Head of caudate nucleus (tissue), 42 donors: ENCODE measurements at regions not wholly inside any gene's neighbourhood (a gene's known extent, or its start where the extent isn't known, plus 50 kb on each side); places are given as distances from the start of the nearest gene placed in this dataset.

Experiments
- DNase-seq, 42 donors: peaks; one replicate each; pipeline versions ENCODE4 v3.0.0 to v3.0.0-alpha.2; 2020 to 2021; ENCODE audit warnings: mixed read lengths in 7 of 42
- intact Hi-C: fragments of 100-400 bp; cut with DNase I; formaldehyde crosslinking; loops from one replicate; pipeline ENCODE4 v1.15.0; 2022

DNA sequence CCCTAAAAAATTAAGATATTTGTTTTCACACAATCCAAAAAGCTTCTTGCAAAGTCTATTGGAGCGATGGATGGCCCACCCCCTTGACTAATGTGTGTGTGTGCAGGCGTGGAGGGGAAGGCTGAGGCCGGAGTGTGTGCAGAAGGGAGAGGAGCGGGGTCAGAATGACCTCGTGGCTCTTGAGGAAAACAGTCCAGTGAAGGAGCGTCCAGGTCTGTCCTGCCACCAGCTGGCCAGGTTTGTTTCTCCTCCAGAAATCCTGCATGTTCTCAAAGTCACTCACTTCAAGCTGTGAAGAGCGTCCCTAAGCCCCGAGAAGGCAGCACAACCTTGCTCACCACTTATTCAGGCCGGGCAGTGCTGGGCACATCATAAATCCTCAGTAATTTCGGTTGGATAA is 69.5 kb upstream of the SSX2IP start:
- no peak for DNase-seq
- intact Hi-C loops, result loop anchor here (10.0 kb wide), 4 partner anchors 135 to 825 kb away; partner anchors contain the start of genes GNG5 and SPATA1

- DNase-seq, result peak in 35 of 42 donors; percentile 18 to 78 (median 51)
- intact Hi-C loops, result loop anchor here (10.0 kb wide), 3 partner anchors 134 to 824 kb away; partner anchors contain the start of genes GNG5 and SPATA1
These were observed 68.8 kb upstream of the SSX2IP start for GRCh38 chr1:84758968-84759491.

- DNase-seq, result no peak
- intact Hi-C loops, result loop anchor here (10.0 kb wide), 3 partner anchors 134 to 824 kb away; partner anchors contain the start of genes GNG5 and SPATA1
These were observed 68.2 kb upstream of the SSX2IP start for GRCh38 chr1:84758476-84758875.

GRCh38 chr1:84757301-84757700 is 67.0 kb upstream of the SSX2IP start:
- no peak for DNase-seq
- intact Hi-C loops, result loop anchor here (10.0 kb wide), 3 partner anchors 132 to 822 kb away; partner anchors contain the start of genes GNG5 and SPATA1

GRCh38 chr1:84756455-84757082 is 66.3 kb upstream of the SSX2IP start:
- DNase-seq, result no peak
- intact Hi-C loops, result loop anchor here (10.0 kb wide), 3 partner anchors 132 to 822 kb away; partner anchors contain the start of genes GNG5 and SPATA1

DNA sequence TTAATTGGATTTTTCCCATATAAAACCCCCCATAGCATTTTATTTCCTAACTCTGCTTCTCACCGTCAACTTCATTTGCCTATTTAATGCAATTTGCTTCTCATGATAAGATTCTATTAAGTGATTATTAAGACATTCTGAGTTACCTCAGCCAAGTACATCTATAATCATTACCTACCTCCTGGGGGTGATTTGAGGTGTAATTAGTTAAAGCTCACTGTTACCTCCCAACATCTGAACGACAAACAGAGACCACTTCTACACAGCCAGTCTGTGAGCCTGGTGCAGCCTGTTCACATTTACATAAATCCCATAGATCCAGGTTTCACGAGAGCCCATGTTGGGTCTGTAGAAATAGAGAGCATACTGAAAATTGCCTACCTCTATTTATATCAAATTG is 65.7 kb upstream of the SSX2IP start:
- intact Hi-C loops, result loop anchor here (10.0 kb wide), 3 partner anchors 131 to 821 kb away; partner anchors contain the start of genes GNG5 and SPATA1

GRCh38 chr1:84755216-84755615 is 65.0 kb upstream of the SSX2IP start:
- peak in 2 of 42 donors; percentile 27 to 38 for DNase-seq
- intact Hi-C loops, result loop anchor here (10.0 kb wide), 3 partner anchors 130 to 820 kb away; partner anchors contain the start of genes GNG5 and SPATA1

More for the DNA sequence above, 65.7 kb upstream of the SSX2IP start:
- peak in 2 of 42 donors; percentile 19 to 25 for DNase-seq

- peak in 1 of 42 donors; percentile 42 for DNase-seq
- intact Hi-C loops, result loop anchor here (5.0 to 10.0 kb wide), 5 partner anchors 130 to 820 kb away; partner anchors contain the start of genes GNG5, PRKACB and SPATA1
These were observed 64.1 kb upstream of the SSX2IP start for GRCh38 chr1:84754386-84754703.

DNA sequence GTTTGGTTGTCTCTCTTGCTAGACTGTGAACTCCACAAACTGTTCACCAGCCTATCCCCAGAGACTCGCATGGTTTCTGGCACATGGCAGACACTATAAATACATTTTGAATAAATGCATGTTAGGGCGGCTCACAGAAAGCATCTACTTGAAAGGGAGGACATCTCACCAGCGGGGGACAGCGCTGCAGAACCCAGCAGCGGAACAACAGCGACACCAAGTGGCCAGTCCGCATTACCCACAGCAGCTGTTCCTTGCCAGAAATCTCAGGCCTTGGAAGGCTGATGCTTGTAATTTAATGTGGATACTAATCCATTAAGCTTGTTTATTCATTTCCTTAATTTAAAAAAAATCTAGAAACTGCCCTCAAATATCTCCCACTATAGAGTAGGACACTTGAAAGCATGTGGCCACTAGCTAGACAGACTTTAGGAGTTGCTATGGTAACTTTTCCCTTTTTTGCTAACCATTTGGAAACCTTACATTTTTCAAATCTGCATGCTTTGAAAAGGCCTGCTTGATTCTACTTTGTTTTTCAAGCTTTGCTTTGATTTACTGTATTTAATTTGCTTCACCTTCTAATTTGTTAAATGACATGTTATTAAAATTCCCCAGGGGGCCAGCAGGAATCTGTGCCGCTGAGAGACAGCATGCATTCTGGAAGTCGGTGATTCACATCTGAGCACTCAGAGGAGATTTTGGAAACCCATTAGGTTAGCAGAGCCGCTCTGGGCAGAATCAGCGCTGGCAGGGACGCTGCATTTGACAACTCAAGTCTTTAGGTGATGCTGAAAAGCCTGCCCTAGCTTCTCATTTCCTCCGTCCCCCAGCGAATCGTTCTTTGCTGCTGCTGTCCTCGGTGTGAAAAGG is 63.5 kb upstream of the SSX2IP start:
- intact Hi-C loops, result loop anchor here (5.0 to 10.0 kb wide), 5 partner anchors 129 to 819 kb away; partner anchors contain the start of genes GNG5, PRKACB and SPATA1

DNA sequence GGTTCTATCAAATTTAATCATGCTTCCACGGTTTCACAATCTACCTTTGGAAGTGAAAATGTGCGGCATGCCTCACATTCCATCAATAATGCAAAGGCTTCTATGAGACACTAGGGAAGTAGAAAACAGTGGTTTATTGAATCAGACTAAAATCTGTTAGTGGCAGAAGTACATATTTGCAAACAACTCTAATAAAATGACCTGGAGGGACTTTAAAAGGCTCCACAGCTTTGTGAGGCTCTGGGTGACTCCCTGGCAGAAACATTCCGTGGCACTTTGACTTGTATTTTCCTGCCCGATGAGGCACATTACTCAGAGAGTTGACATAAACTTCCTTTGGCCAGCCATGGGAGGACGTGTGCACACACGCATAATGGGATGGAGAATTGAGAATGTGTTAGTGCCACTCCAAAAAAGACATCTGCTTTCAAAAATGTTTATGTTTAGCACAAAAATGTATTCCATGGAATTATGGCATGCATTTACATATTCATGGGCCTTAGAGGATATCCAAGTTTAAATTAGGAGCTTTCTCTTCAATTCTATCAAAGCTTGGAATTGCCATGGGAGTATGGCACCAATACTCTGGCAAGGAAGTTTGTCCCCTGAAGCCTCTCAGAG is 60.0 kb upstream of the SSX2IP start:
- intact Hi-C loops, result loop anchor here (5.0 to 10.0 kb wide), 5 partner anchors 125 to 815 kb away; partner anchors contain the start of genes GNG5, PRKACB and SPATA1

More for the DNA sequence above, 63.5 kb upstream of the SSX2IP start:
- DNase-seq, result peak; percentile 75 to 96 (median 87)

DNA sequence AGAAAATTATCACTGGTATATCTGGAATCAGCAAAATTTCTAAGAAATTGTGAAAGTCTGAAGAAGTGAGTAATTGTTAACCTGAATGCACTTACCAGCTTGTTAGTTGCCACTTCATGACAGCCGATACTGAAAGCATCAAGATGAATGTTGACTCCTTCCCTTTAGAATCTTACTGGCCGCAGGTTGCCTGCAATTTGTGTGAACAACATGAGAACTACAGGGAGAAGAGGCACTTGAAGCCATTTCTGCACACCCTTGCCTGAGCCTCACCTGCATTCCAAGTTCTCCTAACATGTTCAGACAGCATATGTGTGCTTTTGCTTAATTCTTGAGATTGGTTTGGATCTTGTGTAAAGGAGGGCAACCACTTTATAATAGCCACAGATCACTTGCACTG is 59.2 kb upstream of the SSX2IP start:
- DNase-seq, result no peak
- intact Hi-C loops, result no loop called here

More for the DNA sequence above, 60.0 kb upstream of the SSX2IP start:
- no peak for DNase-seq

GRCh38 chr1:84748364-84748763 is 58.1 kb upstream of the SSX2IP start:
- intact Hi-C loops, result no loop called here
- DNase-seq, result peak in 6 of 42 donors; percentile 22 to 45 (median 34)

DNA sequence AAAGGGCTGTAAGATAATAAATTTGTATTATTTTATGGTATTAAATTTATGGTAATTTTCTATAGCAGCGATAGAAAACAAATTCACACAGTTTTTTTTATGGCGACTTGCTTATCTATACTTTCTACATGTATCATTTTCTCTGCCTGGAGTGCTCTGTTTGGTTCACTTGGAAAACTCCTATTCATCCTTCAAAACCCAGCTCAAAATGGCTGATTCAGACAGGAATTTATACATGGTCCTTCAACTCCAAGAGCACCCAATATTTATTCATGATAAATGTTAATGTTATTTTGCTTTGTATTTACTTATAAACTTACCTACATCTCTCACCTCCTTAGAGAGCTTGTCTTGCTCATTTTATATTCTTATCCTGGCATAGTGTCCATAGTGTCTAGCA is 55.6 kb upstream of the SSX2IP start:
- intact Hi-C loops, result no loop called here
- no peak for DNase-seq

DNA sequence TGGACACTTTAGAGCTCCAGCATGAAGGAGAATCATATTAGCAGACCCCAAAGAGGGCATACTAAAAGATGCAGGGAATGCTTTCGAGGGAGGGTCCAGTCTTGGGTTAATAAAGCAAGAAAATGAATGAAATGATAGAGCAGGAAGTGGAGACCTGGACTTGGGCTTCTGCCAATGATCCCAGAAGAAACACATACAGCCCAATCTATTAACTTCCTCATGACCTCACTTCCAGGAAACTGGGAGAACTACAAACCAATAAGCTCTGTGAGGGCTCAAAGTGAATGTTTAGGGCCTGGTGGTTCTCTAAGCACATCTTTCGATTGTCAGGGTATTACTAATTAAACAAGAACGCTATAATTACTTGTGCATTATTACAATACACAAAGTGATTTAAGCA is 53.6 kb upstream of the SSX2IP start:
- DNase-seq, result no peak
- intact Hi-C loops, result no loop called here

- intact Hi-C loops, result no loop called here
- DNase-seq, result no peak
These were observed 52.4 kb upstream of the SSX2IP start for GRCh38 chr1:84742653-84743052.

- intact Hi-C loops, result no loop called here
- peak in 1 of 42 donors; percentile 25 for DNase-seq
These were observed 49.9 kb upstream of the SSX2IP start for GRCh38 chr1:84740050-84740714.
